Breast epithelium (tissue), 3 donors: ENCODE measurements at regions not wholly inside any gene's neighbourhood (a gene's known extent, or its start where the extent isn't known, plus 50 kb on each side); places are given as distances from the start of the nearest gene placed in this dataset.

Experiments used
- POLR2AphosphoS5 ChIP-seq, 3 donors: sonication (generic); formaldehyde crosslinking; IDR thresholded peaks; one replicate each; pipeline ENCODE4 v1.6.1; 2017; ENCODE audit warnings: antibody characterized with exemption in 3 of 3
- TF ChIP-seq, protein P1 (sequence below), 3 donors: fragments of 450-650 bp; IDR thresholded peaks; one replicate each; pipeline ENCODE4 v1.5.1; 2016 to 2017; ENCODE audit warnings: antibody characterized with exemption in 3 of 3, mild to moderate bottlenecking in 3 of 3, moderate library complexity in 3 of 3

DNA sequence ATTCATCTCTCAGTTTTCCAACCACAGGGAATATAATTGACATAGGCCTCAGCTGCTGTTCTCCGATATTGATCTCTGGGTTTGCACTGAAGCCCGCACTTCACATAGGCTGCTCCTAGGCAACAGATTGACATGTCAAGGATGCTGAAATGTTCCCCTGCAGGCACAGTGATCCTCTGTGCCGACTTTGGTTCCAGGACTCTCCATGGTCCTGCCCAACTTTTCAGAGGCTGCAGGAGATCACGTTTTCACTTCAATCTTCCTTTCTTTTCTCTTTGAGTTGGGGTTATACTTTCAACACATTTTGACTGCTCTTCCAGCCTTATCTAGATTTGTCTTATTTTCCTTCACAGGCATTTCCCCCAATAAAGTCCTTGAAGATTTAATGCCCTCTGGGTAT, 1361.0 kb downstream of the DSC3 start:
- TF ChIP-seq, protein P1, sequence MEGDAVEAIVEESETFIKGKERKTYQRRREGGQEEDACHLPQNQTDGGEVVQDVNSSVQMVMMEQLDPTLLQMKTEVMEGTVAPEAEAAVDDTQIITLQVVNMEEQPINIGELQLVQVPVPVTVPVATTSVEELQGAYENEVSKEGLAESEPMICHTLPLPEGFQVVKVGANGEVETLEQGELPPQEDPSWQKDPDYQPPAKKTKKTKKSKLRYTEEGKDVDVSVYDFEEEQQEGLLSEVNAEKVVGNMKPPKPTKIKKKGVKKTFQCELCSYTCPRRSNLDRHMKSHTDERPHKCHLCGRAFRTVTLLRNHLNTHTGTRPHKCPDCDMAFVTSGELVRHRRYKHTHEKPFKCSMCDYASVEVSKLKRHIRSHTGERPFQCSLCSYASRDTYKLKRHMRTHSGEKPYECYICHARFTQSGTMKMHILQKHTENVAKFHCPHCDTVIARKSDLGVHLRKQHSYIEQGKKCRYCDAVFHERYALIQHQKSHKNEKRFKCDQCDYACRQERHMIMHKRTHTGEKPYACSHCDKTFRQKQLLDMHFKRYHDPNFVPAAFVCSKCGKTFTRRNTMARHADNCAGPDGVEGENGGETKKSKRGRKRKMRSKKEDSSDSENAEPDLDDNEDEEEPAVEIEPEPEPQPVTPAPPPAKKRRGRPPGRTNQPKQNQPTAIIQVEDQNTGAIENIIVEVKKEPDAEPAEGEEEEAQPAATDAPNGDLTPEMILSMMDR (IDR thresholded peaks at IDR 0.05): no peak
- TF ChIP-seq POLR2AphosphoS5 (IDR thresholded peaks at IDR 0.05): no peak
